Anterior cingulate cortex (tissue), 58 donors: ENCODE measurements at regions not wholly inside any gene's neighbourhood (a gene's known extent, or its start where the extent isn't known, plus 50 kb on each side); places are given as distances from the start of the nearest gene placed in this dataset.
"Not testable (repeated sequence)": the region's sequence is repeated elsewhere in the genome, so short reads cannot be mapped to it uniquely, and the experiment has no call there.

Experiments
- DNase-seq, 58 donors: peaks; one replicate each; lab custom pipeline; 2025; lab: John Stamatoyannopoulos, UW

DNA sequence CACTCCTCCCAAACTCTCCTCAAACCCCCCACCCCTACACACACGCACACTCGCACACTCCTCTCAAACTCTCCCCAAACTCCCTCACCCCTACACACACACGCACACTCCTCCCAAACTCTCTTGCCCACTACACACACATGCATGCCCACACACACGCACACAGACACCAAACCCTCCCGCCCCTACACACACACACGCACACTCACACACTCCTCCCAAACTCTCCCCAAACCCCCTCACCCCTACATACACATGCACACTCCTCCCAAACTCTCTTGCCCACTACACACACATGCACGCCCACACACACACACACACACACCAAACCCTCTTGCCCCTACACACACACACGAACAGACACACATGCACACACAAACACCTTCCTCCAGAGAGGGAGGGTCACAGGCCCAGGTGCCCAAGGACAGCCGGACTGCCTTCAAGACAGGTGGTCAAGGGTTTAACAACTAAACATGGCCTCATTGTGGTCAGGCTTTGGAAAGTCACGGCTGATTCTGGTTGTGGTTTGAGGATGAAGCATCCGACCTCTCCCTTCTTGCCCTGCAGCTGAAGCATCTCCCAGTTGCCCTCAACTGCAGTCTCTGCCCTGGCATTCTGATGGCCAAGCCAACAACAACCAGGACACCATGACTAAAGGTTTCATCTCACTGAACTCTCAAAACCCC, 72.3 kb upstream of the SNTG2 start:
- DNase-seq, result no peak

DNA sequence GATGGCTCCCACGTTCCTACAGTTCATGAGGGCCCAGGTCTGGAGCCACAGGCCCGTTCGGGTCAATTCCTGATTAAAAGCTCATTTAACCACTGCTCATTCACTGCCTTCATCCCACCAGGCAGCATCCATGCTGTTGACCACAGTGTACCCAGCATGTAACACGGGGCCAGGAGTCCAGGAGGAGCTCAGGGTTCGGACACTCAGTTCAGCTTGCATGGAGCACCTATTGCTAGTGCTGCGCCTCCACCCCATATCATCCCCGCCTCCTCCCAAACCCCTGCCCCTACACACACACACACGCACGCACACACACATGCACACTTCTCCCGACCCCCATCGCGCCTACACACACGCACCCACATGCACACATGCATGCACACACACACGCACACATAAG, 72.9 kb upstream of the SNTG2 start:
- DNase-seq, result no peak

DNA sequence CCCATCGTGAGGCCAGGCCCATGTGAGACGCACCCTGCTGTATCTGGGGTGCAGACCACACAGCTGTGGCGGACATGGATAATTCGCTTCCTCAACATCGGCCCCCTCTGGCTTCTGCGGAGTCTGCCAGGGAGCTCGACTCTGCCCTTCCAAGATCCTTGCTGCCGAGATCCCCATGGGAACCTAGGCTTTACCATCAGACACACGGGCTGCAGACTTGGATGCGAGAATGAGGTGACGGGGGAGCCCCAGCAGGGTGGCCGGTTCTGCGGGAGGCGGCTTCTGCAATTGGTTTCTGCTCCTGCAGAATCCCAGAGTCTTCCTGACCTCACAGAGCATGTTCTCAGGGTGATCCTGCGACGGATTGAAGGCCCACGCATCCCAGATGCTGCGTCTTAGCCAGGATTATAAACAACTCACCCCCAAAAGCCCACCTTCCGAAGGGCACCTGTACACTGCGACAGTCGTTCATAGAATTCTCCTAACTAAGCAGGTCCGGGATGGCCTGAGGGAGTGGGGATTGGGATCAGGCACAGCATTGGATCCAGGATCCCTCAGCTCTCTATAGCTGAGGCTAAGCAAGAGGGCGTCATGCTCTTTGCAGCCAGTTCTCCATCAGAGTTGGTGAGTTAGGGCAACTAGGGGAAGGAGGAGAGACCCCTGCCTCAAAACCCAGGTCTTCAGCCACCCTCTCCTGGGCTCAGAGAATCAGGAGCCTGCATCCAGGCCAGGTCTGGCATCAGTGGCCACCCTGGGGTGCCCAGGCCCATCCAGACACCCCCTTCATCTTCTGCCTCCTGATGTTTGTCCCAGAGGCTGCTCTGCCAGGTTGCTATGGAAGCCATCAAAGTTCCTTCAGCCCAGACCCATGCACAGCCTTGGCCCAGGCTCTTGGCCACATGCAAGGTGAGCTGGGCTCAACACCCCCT, 74.7 kb upstream of the SNTG2 start:
- DNase-seq, result no peak

DNA sequence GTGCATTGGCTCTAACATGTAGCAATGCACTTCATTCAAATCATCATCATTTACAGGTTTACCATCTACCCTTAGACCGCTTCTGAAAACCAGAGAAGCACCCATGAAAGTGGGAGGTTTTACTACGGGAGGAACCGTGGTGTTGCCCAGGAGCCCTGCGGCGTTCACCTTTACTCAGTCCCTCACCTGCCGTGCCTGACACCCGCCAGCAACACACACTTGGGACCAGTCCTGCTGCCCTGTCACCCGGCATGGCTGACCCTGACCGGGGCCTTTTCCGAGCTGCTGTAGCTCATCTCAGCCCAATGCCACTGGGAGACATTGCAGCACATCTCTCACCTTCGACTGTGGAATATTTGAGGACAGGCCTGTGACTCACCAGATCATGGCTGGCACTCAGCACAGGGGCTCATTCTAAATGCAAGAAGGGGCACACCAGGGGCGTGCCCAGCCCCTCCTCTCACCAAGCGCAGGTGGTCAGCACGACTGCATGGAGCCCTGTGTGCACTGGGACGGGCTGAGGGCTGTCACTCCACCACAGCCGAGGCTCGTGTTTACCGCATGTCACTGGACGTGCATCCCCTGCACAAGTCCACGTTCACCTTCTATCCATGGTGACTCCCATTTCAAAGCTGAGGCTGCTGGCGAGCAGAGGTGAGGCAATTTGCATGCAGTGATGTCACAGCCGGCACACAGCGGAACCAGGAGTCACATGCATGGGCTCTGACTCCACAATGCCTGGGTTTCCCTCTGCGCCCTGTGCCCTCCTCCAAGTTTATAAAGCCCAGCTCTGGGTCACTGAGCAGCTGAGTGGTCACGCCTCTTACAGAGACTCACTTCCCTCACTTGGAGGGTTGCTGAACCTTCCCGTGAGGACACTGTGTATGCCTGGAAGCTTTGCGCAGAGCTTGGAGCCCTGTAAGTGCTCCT, 76.7 kb upstream of the SNTG2 start:
- no peak for DNase-seq

DNA sequence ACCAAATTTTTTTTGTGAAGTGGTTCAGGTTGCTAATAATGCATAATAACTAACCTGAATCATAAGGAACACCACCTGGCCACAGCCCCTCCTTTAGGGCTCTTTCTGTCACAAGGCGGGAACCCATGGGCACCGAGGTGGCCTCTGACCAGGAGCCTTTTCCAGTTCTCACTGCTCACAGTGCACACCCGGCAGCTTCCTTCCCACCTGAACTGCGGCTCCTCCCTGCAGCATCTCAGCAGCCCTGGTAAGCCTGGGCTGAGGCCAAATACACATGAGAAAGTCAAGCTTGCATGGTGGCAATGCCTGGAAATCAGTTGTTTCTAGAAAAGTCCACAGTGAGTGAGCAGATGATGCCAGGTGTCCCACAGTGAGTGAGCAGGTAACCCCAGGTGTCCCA, 77.6 kb upstream of the SNTG2 start:
- DNase-seq, result no peak

DNA sequence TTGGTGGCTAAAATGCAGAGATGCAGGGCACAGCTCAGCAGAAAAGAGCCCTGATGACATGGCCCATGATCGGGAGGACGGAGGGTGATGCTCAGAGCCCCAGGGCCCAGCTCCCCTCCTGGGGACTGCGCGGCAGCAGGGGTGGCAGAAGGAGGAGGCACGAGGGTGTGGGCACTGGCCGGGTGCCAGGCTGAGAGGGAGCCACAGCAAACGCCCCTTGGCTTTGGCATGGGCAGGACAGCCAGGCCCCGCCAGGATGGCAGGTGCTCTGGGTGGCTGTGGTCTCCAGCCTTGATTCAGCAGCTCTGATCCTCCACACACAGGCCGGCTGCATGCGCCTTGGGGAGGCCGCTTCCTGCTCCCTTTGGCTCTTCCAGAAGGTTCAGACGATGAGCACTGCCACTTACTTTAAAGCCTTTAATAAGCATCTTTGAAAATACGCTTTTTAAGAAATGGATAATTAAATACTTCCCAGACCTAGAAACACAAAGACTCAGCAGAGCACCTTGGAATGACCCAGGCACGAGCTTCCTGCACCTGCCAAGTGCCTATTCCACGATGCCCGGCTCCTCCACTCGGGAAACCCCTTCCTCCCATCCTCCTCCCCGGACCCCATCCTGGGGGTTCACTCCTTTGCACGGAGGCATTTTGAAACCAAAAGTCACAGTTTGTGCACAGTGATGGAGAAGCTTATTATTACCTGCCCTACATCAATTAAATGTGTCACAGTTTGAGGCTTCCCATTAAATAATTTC, 78.5 kb upstream of the SNTG2 start:
- DNase-seq, result no peak

DNA sequence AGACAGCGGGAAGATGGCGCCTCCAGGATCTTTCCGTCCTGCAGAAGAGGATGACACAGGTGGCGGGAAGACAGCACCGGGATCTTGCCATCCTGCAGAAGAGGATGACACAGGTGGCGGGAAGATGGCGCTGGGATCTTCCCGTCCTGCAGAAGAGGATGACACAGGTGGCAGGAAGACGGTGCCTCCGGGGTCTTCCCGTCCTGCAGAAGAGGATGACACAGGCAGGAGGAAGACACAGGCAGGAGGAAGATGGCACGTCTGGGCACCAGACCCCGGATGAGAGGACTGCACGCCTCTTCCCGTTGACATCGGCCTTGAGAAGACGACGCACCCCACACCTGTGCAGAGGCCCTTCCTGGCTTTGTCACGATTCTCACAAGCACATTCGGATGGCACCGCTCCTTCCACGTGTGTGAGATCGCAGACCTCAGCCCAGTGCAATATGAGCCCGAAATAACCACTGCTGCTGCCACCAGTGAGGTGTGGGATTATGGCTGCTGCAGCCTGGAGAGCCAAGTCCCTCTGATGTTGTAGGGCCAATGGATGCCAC, 79.4 kb upstream of the SNTG2 start:
- DNase-seq, result no peak

DNA sequence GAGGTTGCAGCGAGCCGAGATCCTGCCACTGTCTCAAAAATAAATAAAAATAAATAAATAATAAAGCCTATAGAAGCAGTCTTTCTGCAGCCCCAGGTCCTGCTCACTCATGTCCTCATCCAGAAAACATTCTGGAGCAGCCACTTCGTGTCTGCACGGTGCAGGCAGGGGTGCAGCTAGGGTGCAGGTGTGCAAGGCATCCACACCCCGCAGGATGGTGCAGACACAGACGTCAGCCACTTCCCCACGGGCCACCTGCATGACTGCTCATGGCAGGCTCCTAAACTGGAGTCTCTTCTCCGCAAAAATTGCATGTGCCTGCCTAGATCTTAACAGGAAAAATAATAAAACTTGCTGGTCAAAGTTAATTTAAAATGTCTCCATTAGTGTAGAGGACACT, 80.2 kb upstream of the SNTG2 start:
- DNase-seq, result no peak

DNA sequence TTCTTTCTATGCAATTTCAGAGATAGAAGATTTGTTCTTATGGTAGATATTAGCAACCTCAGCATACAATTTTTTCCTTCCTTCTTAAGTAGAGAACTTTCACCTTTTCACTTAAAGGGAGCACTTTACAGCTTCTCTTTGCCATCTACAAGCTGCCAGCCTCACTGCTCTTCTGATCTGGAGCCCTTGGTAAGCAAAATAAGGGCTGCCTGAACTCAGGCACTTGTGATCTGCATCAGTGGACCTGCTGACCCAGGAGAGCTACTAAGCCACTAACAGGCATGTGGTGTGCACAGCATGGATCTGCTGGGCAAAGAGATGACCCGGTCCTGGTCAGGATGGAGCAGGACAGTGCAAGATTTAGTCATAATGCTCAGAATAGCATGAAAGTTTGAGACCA, 80.8 kb upstream of the SNTG2 start:
- no peak for DNase-seq

DNA sequence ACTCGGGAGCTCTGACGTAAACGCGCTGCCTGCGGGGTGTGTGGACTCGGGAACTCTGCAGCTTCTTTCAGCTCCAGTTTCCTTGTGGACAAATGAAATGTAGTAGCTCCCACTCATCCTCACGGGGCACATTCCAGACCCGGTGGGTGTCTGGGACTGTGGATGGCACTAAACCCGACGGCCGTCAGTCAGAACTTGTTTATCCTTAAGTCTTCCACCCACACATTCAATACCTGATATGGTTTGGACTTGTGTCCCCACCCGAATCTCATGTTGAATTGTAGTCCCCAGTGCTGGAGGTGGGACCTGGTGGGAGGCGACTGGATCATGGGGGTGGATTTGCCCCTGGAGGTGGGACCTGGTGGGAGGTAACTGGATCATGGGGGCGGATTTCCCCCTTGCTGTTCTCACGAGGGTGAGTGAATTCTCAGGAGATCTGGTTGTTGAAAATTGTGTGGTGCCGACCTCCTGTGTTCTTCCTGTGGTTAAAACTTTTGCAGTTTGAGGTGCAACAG, 81.2 kb upstream of the SNTG2 start:
- no peak for DNase-seq

DNA sequence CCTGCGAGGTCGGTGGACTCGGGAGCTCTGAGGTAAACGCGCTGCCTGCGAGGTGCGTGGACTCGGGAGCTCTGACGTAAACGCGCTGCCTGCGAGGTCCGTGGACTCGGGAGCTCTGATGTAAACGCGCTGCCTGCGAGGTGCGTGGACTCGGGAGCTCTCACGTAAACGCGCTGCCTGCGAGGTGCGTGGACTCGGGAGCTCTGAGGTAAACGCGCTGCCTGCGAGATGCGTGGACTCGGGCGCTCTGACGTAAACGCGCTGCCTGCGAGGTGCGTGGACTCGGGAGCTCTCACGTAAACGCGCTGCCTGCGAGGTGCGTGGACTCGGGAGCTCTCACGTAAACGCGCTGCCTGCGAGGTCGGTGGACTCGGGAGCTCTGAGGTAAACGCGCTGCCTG, 81.8 kb upstream of the SNTG2 start:
- DNase-seq, result not testable (repeated sequence)

DNA sequence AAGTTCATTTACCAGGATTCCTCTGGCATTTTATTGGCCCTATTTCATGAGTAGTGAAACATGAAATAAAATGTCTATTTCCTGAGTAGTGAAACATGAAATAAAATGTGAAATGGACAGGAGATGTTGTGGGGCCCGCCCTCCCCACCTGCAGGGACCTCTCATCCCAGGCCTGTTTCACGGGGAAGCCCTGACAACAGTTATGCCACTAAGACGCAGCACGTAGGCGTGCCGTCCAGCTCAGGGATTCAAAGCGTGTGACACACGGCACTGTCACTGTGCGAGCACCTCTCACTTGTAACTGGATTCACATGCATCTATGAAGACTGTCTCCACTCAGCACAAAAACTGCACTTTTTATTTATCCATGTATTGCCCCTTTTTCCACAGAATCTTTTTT, 83.4 kb upstream of the SNTG2 start:
- DNase-seq, result no peak

DNA sequence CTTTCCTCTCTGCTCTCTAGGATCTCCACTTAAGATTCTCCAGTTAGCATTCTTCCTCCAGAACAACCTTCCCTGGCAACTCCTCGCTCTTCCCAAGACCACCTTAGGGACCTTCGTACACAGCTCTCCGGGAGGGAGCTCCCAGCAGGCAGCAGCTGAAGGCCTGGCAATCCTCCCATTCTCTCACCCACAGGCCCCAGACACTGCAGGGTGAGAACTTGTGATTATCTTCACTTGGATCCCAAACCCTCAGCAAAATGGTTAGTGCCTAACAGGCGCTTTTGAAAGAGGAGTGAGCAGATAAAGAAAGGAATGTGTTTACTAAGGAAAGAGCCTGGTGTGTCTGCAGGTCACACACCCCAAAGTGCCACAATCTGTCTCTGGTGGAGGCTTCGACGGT, 83.8 kb upstream of the SNTG2 start:
- no peak for DNase-seq

DNA sequence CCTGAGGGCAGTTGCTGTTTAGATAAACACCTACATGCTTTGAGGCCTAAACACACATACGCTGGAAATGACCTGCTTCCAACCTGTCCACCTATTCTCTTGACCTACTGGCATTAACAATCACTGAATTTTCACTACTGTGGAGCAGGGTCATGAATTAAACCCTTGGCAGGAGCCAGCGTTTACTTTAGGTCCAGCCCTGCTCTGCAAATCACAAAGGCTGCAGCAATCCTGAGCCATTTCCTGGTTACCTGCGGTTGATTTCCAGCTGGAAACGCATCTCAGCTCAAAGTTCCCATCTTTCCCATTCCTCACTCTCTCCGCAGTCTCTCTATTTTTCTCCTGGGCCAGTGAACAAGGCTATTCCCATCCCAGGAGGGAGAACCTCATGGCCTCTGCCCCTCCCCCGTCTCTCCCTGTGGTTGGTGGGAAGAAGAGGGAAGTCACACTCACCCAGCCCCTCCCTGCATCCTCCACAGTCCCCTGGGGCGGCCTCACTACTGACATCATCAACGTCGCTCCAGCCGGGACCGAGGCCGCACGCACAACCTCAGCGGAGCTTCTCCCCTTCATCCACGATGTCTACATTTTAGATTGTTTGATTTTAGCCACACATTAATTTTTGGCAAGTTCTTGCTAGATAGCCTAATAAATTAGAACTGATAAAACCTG, 84.5 kb upstream of the SNTG2 start:
- no peak for DNase-seq

DNA sequence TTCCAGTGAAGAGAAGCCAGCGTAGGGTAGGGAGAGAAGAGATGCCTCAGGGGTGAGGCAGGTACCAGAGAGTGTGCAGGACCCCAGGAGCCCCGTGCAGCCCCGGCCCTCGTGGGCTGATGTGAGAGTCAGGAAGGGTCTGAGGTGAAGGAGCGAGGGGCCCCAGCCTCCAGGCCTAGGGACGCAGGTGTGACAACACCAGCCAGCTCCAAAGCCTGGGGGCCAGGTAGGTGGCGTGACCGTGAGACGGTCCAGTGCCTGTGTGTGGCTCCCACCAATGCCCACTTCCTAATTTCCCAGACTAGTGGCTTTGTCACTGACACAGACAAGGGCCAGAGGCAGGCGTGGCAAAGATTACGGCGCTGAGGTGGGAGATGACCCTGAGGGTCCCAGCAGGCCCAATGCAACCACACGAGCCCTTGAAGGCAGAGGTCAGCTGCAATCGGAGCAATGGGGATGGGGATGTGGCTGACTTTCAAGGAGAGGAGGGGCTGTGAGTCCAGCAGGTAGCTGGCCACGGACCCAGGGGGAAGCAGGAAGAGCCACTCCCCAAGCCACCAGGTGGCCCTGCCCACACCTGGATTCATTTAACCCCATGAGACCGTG, 86.0 kb upstream of the SNTG2 start:
- no peak for DNase-seq

DNA sequence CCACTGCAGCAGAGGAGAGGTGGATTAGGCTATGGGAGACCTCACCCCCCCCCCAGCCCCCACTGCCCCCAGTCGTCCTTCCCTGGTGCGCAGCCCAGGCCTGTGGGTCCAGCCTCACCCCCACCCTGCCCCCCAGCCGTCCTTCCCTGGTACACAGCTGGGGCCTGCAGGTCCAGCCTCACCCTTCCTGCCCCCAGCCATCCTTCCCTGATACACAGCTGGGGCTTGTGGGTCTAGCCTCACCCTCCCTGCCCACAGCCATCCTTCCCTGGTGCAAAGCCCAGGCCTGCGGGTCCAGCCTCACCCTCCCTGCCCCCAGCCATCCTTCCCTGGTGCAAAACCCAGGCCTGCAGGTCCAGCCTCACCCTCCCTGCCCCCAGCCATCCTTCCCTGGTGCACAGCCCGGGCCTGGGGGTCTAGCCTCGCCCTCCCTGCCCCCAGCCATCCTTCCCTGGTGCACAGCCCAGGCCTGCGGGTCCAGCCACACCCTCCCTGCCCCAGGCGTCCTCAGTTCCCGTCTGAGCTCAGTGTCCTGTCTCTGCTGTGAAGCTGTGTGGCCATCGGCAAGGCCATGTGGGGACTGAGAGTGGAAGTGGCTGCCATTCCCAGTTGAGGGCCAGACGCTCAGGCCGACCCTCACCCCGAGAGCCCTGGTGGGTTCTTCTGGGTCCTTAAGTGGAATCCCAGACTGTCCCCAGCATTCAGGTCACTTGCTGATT, 86.8 kb upstream of the SNTG2 start:
- DNase-seq, result no peak

DNA sequence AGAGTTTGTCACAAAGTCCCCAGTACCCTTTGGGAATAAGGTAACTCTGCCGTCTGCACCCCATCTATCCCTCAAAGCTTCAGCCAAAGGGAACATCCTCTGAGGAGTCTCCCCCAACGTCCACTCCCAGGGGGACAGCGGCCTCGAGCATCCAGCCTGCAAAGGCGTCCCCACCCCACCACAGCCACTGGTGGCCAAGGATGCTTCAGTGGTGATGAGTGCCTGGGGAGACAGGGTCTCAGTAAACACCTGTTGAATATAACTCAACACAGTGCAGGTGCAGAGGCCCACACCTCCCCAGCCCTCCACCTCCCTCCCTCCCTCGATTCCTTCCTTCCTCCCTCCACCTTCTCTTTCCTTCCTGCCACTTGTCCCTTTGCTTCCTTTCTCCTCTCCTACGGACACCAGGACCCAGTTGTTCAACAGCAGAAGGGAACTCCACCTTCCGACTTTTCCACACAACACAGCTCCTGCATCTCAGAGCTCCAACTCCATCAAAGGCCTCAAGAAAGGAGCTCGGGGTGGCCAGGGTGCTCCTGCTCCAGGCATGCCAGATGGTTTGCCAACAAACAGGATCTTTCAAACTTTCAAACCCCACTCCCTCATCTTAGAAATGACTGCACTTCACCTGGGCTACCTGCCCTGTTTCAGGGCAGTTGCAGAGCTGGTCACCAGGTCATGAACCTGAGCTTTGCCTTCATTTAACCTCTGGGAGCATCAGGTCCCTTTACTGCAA, 87.8 kb upstream of the SNTG2 start:
- no peak for DNase-seq
